ENCODE measurements at regions not wholly inside any gene's neighbourhood (a gene's known extent, or its start where the extent isn't known, plus 50 kb on each side); places are given as distances from the start of the nearest gene placed in this dataset.

DNA sequence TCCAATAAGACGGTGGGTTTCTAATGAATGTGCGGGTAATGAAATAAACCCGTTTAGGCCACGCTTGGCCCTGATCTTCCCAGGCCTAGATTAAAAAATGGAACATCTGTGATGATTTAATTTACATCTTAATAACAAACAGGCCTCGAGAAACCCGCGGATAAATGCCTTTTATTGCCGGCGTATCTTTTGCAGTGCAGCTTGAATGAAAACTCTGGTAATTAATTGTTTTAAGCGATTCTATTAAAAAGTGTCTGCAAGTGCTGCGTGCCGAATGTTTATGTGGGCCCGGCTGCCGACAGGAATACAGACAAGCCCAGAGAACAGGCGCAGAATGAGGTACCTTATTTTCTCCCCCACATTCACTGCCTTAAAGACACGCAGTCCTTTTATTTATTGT, 420.7 kb downstream of the MN1 start (continued):
- no peak for TF ChIP-seq SUZ12 (IDR thresholded peaks at IDR 0.05; ENCODE audit: low read length)
- TF ChIP-seq, protein P1, sequence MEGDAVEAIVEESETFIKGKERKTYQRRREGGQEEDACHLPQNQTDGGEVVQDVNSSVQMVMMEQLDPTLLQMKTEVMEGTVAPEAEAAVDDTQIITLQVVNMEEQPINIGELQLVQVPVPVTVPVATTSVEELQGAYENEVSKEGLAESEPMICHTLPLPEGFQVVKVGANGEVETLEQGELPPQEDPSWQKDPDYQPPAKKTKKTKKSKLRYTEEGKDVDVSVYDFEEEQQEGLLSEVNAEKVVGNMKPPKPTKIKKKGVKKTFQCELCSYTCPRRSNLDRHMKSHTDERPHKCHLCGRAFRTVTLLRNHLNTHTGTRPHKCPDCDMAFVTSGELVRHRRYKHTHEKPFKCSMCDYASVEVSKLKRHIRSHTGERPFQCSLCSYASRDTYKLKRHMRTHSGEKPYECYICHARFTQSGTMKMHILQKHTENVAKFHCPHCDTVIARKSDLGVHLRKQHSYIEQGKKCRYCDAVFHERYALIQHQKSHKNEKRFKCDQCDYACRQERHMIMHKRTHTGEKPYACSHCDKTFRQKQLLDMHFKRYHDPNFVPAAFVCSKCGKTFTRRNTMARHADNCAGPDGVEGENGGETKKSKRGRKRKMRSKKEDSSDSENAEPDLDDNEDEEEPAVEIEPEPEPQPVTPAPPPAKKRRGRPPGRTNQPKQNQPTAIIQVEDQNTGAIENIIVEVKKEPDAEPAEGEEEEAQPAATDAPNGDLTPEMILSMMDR (IDR thresholded peaks at IDR 0.05; ENCODE audit: control extremely low read depth in 1 of 3, insufficient read depth in 1 of 3, low read depth in 1 of 3, low read length in 3 of 3), result no peak
- TF ChIP-seq SRF (IDR thresholded peaks at IDR 0.05; ENCODE audit: low read depth, low read length), result no peak
- TF ChIP-seq CHD2 (IDR thresholded peaks at IDR 0.05; ENCODE audit: low read length), result no peak
- no peak for TF ChIP-seq NANOG (IDR thresholded peaks at IDR 0.05; ENCODE audit: insufficient read depth, low read depth, low read length, poor library complexity, severe bottlenecking)

Data from H1 (cell line).